G401 (cell line): ENCODE measurements at regions not wholly inside any gene's neighbourhood (a gene's known extent, or its start where the extent isn't known, plus 50 kb on each side); places are given as distances from the start of the nearest gene placed in this dataset.

Experiments
- DNase-seq: peaks from one replicate; pipeline ENCODE4 v3.0.0-alpha.2; 2015; ENCODE audit warnings: low spot score
- in situ Hi-C: cut with HindIII; loops from 2 replicates; pipeline ENCODE4 v1.10.0; 2016; ENCODE audit warnings: low sequenced_read_pairs, mixed read lengths

DNA sequence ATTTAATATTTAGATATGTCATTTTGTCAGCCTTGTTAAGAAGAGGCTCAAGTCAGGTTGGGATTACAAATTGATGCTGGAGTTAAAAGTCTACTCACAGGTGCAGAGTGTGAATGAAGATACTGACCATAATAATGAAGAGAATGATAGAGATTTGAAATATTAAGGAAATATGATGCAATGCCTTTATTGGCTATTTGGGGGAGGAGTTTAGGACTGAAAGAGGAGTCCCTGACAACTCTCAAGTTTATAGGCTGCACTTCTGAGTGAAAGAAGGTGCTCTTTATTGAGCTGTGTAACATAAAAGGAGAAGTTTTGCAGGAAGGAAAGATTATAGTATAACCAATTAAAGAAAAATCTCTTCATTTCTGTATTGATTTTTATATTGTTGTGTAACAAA lies 827.7 kb upstream of the PCDH9 start:
- in situ Hi-C loops: no loop called here
- no peak for DNase-seq

GRCh38 chr13:68056816-68057710 lies 826.9 kb upstream of the PCDH9 start:
- no peak for DNase-seq
- in situ Hi-C loops: no loop called here

- no peak for DNase-seq
- in situ Hi-C loops: no loop called here
Observed at GRCh38 chr13:68051910-68052309, 821.8 kb upstream of the PCDH9 start.

DNA sequence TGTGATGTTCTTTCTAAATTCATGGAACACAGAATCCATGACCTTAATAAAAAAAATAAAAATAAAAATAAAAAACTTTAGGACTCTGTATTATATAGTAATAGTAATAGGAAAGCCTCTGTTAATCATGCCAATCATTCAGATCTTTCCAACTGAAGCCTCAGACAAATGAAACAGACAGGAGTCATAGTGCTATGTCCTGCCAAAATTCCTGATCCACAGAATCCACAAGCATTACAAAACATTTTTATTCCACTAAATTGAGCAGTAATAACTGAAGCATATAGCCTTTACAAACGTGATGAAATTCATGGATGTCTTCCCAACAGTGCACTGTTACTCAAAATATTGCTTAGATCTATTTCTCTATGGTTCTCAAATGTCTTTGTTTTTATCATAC lies 820.6 kb upstream of the PCDH9 start:
- DNase-seq: no peak

DNA sequence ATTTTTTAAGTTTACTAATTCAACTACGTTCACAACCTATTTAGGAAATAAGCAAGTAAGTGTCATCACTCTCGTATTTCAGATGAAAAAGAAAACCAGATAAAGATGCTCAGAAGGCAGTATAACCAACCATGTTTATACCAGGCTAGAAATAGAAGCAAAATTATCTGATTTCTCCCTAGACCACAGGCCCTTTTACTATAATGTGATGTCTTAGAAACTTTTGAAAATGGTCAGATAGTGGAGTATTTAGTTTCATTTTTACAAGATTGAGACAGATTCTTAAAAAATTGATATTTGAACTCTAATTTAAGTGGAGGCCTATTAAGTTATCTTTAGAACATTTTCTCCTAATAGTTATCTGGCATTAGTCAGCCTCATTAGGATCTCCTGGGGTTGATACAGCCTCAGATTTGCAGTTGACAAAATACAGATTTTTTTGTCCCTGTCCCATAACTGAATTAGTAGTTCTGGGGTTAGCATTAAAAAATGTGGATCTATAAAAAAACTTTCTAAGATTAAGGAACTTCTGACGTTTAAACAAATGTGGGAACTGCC lies 818.7 kb upstream of the PCDH9 start:
- no peak for DNase-seq
- in situ Hi-C loops: no loop called here

More for the DNA sequence above, 820.6 kb upstream of the PCDH9 start:
- in situ Hi-C loops: no loop called here

- DNase-seq: no peak
- in situ Hi-C loops: no loop called here
Observed at GRCh38 chr13:68047889-68048288, 817.8 kb upstream of the PCDH9 start.

DNA sequence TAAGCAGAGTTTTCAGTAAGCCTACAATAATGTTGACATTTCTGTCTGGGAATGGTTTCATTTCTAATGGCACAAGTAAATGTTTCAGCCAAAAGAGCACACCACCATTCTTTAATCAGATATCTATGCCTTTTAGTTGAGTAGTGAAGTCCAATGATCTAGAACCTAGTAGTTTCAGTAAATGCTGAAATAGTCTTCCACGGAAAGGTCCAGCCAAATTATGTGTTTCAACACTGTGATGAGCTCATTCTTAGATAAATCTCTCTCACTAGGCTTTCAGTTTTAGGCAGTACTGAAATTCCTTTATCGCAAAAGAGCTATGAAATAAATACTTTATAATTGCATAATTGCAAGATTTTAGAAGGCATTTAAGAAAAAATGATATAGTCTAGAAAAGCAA lies 816.8 kb upstream of the PCDH9 start:
- in situ Hi-C loops: no loop called here
- no peak for DNase-seq

- in situ Hi-C loops: no loop called here
- DNase-seq: no peak
Observed at GRCh38 chr13:68030152-68030809, 800.1 kb upstream of the PCDH9 start.

GRCh38 chr13:68028701-68029100 lies 798.6 kb upstream of the PCDH9 start:
- in situ Hi-C loops: no loop called here
- no peak for DNase-seq

GRCh38 chr13:68027306-68027705 lies 797.2 kb upstream of the PCDH9 start:
- no peak for DNase-seq
- in situ Hi-C loops: no loop called here

- no peak for DNase-seq
- in situ Hi-C loops: no loop called here
Observed at GRCh38 chr13:68026077-68026476, 795.9 kb upstream of the PCDH9 start.

DNA sequence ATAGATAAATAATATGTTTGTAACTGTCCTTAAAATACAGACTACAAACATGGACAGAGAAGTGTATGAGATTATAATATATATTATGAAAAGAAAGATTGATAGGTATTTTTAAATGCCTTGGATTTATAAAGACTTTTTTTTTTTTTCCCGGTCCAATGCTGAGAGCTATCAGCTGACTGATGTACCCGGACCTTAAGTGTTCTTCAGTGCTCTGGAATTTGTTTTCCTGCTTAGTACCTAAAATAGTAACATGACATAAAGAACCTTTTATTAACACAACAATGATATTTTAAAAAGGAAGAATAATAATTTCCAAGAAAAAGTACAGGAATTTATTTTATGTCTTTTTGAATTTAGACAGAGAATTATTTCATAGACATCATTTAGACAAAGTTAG lies 795.5 kb upstream of the PCDH9 start:
- DNase-seq: no peak
- in situ Hi-C loops: no loop called here

GRCh38 chr13:68023838-68024581 lies 793.9 kb upstream of the PCDH9 start:
- no peak for DNase-seq

DNA sequence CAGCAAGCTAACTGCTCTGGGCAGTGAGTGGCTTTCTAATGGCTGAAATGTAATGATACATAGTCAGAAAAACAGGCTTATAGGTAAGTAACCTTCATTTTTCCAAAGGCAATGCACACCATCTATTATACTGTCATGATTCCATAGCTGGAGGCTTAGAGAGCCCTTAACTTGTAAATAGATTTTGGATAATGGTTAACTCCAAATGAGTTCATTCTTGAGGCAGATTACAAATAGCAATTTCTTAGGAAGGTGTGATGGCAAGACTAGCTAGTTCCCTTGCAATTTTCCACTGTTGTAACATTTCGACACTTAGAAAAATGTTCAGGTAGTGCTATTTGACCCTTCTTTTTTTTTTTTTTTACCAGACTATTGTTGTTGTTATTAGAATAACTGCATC lies 789.8 kb upstream of the PCDH9 start:
- in situ Hi-C loops: no loop called here
- no peak for DNase-seq

More at GRCh38 chr13:68023838-68024581, 793.9 kb upstream of the PCDH9 start:
- in situ Hi-C loops: no loop called here

GRCh38 chr13:68009546-68009945 lies 779.4 kb upstream of the PCDH9 start:
- in situ Hi-C loops: no loop called here

DNA sequence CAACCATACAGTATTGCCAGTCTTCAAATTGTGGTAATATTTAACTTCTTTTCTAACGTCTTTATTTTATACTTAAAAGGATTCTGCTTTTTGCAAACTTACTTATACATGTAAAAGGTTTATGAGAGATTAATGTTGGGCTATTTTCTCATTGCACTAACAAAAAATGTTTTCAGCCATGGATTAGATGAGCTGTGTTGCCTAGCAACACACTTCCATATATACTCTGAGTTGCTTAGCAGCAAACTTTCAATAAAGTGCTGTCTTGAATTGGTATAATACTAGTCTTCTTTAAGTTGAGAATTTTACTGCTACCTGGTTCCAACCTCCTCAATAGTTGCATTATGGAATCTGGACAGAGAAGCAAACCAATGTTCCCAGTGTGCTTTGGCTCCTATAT lies 777.4 kb upstream of the PCDH9 start:
- in situ Hi-C loops: no loop called here
- DNase-seq: no peak

More at GRCh38 chr13:68009546-68009945, 779.4 kb upstream of the PCDH9 start:
- DNase-seq: no peak

GRCh38 chr13:67996101-67996500 lies 766.0 kb upstream of the PCDH9 start:
- in situ Hi-C loops: no loop called here

GRCh38 chr13:67990868-67991267 lies 760.7 kb upstream of the PCDH9 start:
- in situ Hi-C loops: no loop called here
- DNase-seq: no peak

More at GRCh38 chr13:67996101-67996500, 766.0 kb upstream of the PCDH9 start:
- no peak for DNase-seq

DNA sequence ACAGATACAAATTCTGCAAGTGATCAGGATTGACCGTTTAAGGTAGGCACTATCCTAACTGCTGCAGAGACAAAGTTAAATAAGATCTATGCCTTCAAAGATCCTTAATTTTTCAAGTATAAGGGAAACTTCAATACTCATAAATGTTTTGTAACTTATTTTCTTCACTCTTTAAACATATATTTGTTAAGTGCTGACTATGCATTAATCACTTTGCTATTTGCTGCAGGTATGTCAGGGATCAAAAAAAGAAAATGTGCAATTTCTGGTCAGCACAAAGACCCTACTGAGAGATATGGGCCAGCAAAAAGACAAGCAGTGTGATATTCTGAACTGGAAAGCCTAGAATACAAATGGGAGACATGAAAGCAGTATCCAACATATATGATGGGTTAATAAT lies 756.1 kb upstream of the PCDH9 start:
- in situ Hi-C loops: no loop called here
- no peak for DNase-seq

DNA sequence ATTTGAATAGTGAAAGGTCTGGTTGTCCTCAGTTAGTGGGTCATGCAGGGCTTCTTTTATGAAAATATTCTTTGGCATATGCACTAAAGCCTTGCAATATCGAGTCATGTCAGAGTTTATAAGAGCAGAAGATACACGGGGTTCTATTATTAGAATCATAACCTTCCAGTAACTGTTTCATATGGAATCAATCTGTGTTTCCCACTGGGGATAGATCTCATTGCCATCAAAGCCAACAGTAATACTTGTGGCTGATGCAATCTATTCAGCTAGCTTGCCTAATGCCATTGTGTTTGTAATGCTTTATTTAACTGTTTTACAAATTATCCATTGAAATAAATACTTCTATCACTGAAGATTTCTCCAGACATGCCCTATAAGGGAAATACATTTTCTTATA lies 746.9 kb upstream of the PCDH9 start:
- in situ Hi-C loops: no loop called here
- no peak for DNase-seq
